HG03571 (cell line): ENCODE measurements at regions not wholly inside any gene's neighbourhood (a gene's known extent, or its start where the extent isn't known, plus 50 kb on each side); places are given as distances from the start of the nearest gene placed in this dataset.

ENCODE experiments used
- ATAC-seq: cut with Tn5 transposase; IDR thresholded peaks from one replicate; pipeline ENCODE4 v1.9.1; 2021; ENCODE audit not compliant: unreplicated experiment

DNA sequence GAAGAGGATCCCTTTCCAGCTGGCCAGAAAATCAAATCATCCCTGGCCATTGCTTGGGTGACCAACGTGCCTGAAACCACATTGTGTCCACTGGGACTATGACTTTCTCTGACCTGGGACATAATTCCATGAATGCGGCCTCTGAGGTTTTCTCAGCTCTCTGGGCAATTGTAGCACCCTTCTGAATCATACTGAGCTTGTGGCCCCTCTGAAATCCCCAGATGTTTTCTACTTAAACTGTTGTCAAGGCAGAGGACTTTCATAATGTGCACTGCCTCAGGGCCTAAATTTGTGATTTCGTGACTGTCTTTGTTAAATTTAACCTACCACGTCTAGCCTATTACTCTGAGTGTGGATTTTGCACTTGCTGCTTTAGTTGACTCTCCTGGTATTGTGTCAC lies 321.1 kb upstream of the PLET1 start:
- ATAC-seq: peak; percentile 32

DNA sequence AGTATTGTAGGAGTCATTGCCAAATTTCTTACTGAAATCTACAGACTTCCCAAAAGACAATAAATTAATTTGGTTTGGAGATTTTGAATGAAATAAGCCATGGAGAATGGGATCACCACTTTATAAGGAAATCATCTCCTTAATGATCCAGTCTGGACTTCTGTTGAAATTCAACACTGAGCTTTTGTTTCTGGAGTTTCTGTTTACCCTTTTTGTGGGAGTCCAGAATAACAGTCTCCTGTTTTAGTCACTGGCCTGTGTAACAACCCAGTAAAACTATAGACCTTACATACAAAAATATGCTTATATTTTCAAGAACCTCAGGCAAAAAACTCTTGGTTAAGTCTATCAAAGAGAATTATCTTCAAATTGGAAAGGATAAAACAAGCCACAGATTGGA lies 321.7 kb upstream of the PLET1 start:
- ATAC-seq: no peak

GRCh38 chr11:112583261-112583893 lies 322.7 kb upstream of the PLET1 start:
- peak; percentile 92 for ATAC-seq

GRCh38 chr11:112584672-112585071 lies 324.0 kb upstream of the PLET1 start:
- ATAC-seq: no peak

DNA sequence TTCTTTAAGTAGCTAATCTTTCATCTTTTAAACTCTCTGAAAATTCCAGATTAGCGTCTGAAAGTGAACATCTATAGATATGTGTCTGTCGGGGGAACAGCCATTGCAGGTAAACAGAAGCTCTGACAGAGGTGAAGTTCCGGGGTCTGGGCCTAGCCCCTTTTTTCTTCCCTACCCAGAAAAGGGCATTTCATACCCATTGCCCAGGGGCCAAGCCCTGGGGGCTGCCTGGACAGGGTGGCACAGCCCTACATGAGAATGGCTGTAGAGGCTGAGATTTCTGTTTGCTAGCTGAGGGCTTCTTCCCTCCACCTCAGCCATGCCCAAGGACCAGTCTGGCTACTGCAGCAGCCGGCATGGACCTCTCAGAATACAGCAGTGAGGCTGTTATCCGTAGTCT lies 327.0 kb upstream of the PLET1 start:
- no peak for ATAC-seq

DNA sequence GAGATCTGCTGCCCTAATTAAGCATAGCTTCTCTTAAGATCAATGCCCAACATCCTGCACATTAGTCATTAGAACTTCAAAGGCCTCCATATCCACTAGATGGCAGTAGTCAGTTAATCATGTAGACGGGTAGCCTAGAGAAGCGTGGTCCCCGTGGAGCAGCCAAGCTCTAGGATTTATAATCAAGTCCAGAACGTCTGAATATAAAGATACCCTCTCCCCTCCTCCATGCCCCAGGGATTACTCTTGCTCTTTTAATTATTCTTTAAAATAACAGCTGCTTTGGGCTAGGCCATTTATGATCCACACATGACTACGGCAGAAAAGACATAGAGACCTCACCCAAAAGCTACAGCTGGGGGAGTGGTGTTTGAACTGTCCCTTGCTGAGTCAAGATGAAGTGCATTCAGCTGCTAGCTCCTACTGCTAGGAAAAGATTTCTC lies 327.6 kb upstream of the PLET1 start:
- no peak for ATAC-seq

DNA sequence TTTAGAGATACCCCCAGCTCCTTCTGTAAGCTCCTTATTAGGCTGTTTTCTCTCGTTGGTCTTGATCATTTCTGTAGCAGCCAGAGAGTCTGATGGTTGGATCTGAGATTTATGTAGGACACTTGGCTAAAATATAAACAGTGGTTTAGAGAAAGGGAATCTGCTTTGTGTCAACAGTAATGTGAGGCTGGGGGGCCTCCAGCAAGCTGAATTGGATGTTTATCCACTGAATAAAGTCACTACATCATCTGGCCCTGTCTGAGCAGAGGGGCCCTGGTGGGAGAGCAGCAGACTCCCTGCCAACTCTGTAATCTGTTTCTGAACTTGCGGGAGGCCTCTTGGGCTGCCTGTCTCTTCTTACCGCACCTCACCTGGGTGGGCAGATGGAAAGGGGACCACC lies 328.5 kb upstream of the PLET1 start:
- ATAC-seq: no peak

DNA sequence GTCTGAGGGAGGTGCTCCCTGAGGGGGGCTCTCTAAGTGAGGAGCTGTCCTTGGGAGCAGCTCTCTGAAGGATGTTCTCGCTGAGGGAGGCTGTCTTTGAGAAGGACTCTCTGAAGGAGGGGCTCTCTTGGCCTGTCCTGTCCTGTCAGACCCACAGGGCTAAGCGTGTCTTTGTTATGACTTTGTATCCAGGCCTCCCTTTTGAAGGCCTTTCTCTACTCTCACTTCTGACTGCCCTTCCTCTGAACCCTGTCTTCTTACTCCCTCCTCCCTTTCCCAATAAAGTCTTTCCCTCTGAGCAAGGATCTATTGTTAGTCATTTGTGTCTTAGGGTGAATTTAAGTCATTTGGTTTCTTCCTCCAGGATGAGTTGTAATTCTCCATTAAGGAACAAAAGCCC lies 330.1 kb upstream of the PLET1 start:
- ATAC-seq: no peak

- no peak for ATAC-seq
These were observed 332.8 kb upstream of the PLET1 start for GRCh38 chr11:112593440-112593839.

- ATAC-seq: no peak
These were observed 335.7 kb upstream of the PLET1 start for GRCh38 chr11:112596324-112596723.

GRCh38 chr11:112597286-112597790 lies 336.7 kb upstream of the PLET1 start:
- ATAC-seq: no peak

GRCh38 chr11:112599265-112599664 lies 338.6 kb upstream of the PLET1 start:
- no peak for ATAC-seq

DNA sequence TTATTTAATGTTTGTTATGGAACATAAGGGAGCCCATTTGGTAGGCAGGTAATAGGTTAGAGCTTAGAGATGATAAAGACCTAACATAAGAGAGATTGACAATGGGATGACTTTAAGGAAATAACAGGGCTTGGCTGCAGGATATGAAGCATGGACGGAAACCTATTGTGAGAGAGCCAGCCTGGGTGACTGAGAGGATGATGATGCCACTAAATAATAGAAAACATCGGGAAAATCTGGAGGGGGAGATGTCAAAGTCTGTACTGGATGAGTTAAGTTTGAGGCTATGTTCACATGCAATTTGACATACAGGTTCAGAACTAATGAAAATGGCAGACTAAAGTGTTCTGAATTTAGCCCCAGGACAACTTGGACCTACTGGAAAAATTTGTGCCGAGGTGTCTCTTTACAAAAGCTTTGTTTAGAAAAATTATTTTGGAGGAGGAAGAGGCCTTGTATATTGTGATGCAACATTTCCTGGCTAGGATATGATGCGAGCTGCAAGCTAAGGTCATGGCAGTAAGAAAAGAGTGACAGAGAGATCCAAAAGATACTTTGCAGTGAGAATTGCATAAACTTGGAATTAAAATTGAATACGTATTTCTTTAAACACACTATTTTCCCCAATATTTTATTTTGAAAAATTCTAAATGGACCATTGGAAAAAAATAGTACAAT lies 339.3 kb upstream of the PLET1 start:
- ATAC-seq: no peak

DNA sequence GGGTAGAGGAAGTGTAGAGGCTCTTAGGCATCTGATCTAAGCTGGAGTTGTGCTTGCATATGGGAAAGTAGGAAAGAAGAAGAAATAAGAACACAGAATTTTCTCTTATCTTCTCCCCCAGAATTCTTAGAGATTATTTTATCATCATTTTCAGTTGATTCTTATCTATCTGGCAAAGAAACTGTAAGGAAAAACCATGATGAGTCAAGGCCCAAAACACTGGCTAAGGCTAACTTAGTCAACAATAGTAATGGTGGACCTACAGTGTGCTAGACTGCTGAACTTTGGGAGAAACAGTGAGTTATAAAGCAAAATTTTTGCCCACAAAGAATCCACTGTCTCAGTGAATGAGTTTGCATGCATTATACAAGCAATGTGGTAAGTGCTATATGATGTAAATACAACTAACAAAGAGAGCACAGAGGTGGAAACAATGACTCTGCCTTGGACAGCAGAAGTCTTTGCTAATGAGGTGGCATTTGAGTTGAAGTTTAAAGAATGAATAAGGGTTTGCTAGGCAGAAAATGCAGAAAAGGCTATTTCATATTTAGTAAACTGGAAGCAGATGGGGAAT lies 344.5 kb upstream of the PLET1 start:
- no peak for ATAC-seq

- ATAC-seq: no peak
These were observed 346.0 kb upstream of the PLET1 start for GRCh38 chr11:112606656-112607055.

GRCh38 chr11:112608509-112608908 lies 347.8 kb upstream of the PLET1 start:
- no peak for ATAC-seq

- no peak for ATAC-seq
These were observed 349.8 kb upstream of the PLET1 start for GRCh38 chr11:112610494-112610893.

GRCh38 chr11:112610996-112611750 lies 350.0 kb upstream of the NCAM1 start:
- no peak for ATAC-seq

- no peak for ATAC-seq
These were observed 349.4 kb upstream of the NCAM1 start for GRCh38 chr11:112611771-112612170.

DNA sequence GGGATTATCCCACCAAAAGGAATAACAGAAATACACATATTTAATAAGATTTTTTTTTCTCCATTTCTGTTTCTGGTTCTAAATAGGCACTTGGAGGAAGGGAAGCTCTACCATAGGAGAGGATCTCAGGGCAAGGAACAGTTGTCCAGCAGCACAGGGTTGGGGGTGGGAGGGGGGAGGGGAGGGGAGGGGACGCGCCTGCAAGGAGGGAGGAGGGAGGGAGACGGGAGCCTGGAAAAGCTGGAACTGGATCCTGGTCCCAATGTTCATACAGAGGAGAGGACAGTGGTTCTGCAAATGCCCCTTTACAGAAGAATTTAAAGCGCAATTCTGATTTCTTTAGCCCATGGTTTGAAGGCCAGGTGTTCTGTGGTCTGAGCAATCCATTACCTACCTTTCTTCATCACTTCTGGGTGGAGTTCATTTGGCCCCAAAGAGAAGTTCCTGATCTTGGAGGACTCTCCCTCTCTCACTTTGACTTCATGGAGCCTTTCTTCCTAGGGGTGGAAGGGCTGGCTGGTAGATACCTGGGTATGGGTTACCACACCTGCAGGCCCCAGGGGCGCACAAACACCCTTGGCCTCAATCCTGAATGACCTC lies 348.9 kb upstream of the NCAM1 start:
- no peak for ATAC-seq
